H9 (cell line): ENCODE measurements at regions not wholly inside any gene's neighbourhood (a gene's known extent, or its start where the extent isn't known, plus 50 kb on each side); places are given as distances from the start of the nearest gene placed in this dataset.

ENCODE experiments used
- DNase-seq: peaks from one replicate; pipeline ENCODE4 v3.0.0-alpha.2; 2017
- H2AFZ ChIP-seq: one replicate; pipeline ENCODE4 v1.6.1; 2013; ENCODE audit warnings: mild to moderate bottlenecking, low read length, control low read depth, moderate library complexity
- H2AK5ac ChIP-seq: 2 replicates; pipeline ENCODE4 v1.6.1; 2013; ENCODE audit warnings: low read length, control low read depth, mixed read lengths; ENCODE audit not compliant: insufficient read length
- H2BK120ac ChIP-seq: one replicate; pipeline ENCODE4 v1.6.1; 2013; ENCODE audit warnings: low read depth, mild to moderate bottlenecking, low read length, control low read depth, inconsistent platforms; ENCODE audit not compliant: poor library complexity, severe bottlenecking
- H2BK12ac ChIP-seq: 2 replicates; pipeline ENCODE4 v1.6.1; 2013; ENCODE audit warnings: low read length, control low read depth, mixed read lengths, low read depth; ENCODE audit not compliant: insufficient read length
- H2BK15ac ChIP-seq: 2 replicates; pipeline ENCODE4 v1.6.1; 2013; ENCODE audit warnings: low read depth, low read length, control low read depth
- H2BK20ac ChIP-seq: one replicate; pipeline ENCODE4 v1.6.1; 2013; ENCODE audit warnings: low read depth, mild to moderate bottlenecking, low read length, control low read depth, inconsistent platforms; ENCODE audit not compliant: poor library complexity, severe bottlenecking
- H2BK5ac ChIP-seq: 2 replicates; pipeline ENCODE4 v1.6.1; 2013; ENCODE audit warnings: low read length, control low read depth, mixed read lengths; ENCODE audit not compliant: insufficient read length
- H3K14ac ChIP-seq: 2 replicates; pipeline ENCODE4 v1.6.1; 2013; ENCODE audit warnings: low read length, control low read depth; ENCODE audit not compliant: insufficient read depth
- H3K18ac ChIP-seq: 2 replicates; pipeline ENCODE4 v1.6.1; 2013; ENCODE audit warnings: low read depth, mild to moderate bottlenecking, mixed read lengths, low read length, control low read depth; ENCODE audit not compliant: insufficient read length
- H3K23ac ChIP-seq: 2 replicates; pipeline ENCODE4 v1.6.1; 2013; ENCODE audit warnings: low read length, control low read depth, mixed read lengths, low read depth; ENCODE audit not compliant: insufficient read length
- H3K23me2 ChIP-seq: 2 replicates; pipeline ENCODE4 v1.6.1; 2013; ENCODE audit warnings: low read depth, mild to moderate bottlenecking, mixed read lengths, low read length, control low read depth; ENCODE audit not compliant: insufficient read length, poor library complexity, severe bottlenecking
- H3K27ac ChIP-seq: 2 replicates; pipeline ENCODE4 v1.5.1; 2013; ENCODE audit warnings: low read length, control low read depth, mixed read lengths, low read depth; ENCODE audit not compliant: insufficient read length
- H3K27me3 ChIP-seq: 2 replicates; pipeline ENCODE4 v1.6.1; 2013; ENCODE audit warnings: low read length, control low read depth, inconsistent platforms; ENCODE audit not compliant: insufficient read depth
- H3K4ac ChIP-seq: 2 replicates; pipeline ENCODE4 v1.6.1; 2013; ENCODE audit warnings: low read depth, mild to moderate bottlenecking, control low read depth, inconsistent platforms, low read length, moderate library complexity
- H3K4me1 ChIP-seq: 2 replicates; pipeline ENCODE4 v1.6.1; 2013; ENCODE audit warnings: low read length, control low read depth, inconsistent platforms; ENCODE audit not compliant: insufficient read depth
- H3K4me2 ChIP-seq: 2 replicates; pipeline ENCODE4 v1.6.1; 2013; ENCODE audit warnings: low read length, control low read depth, mixed read lengths; ENCODE audit not compliant: insufficient read length, insufficient read depth
- H3K56ac ChIP-seq: 2 replicates; pipeline ENCODE4 v1.6.1; 2013; ENCODE audit warnings: low read depth, mild to moderate bottlenecking, mixed read lengths, low read length, control low read depth; ENCODE audit not compliant: insufficient read length
- H3K79me1 ChIP-seq: 2 replicates; pipeline ENCODE4 v1.6.1; 2013; ENCODE audit warnings: low read depth, mild to moderate bottlenecking, moderate library complexity, low read length, control low read depth, inconsistent platforms; ENCODE audit not compliant: insufficient read depth, poor library complexity, severe bottlenecking
- H3K79me2 ChIP-seq: 2 replicates; pipeline ENCODE4 v1.6.1; 2013; ENCODE audit warnings: low read length, control low read depth, inconsistent platforms; ENCODE audit not compliant: insufficient read depth
- H3K9ac ChIP-seq: 2 replicates; pipeline ENCODE4 v1.6.1; 2013; ENCODE audit warnings: low read length, control low read depth, mixed read lengths; ENCODE audit not compliant: insufficient read length; ENCODE audit errors: extremely low read depth
- H3K9me3 ChIP-seq: one replicate; pipeline ENCODE4 v1.6.1; 2013; ENCODE audit warnings: low read depth, low read length, inconsistent platforms; ENCODE audit not compliant: control insufficient read depth
- H3T11ph ChIP-seq: one replicate; pipeline ENCODE4 v1.6.1; 2013; ENCODE audit warnings: mild to moderate bottlenecking, low read length, control low read depth, inconsistent platforms
- H4K20me1 ChIP-seq: one replicate; pipeline ENCODE4 v1.6.1; 2013; ENCODE audit not compliant: control insufficient read depth, insufficient read length, insufficient read depth
- H4K5ac ChIP-seq: 2 replicates; pipeline ENCODE4 v1.6.1; 2013; ENCODE audit warnings: low read depth, mild to moderate bottlenecking, mixed read lengths, low read length, control low read depth; ENCODE audit not compliant: insufficient read length
- H4K8ac ChIP-seq: replicated peaks from 2 replicates; pipeline ENCODE4 v1.6.1; 2013; ENCODE audit warnings: low read length, control low read depth, mixed read lengths, low read depth; ENCODE audit not compliant: insufficient read length
- H4K91ac ChIP-seq: 2 replicates; pipeline ENCODE4 v1.6.1; 2013; ENCODE audit warnings: low read depth, mild to moderate bottlenecking, moderate library complexity, mixed read lengths, low read length, control low read depth; ENCODE audit not compliant: insufficient read length
- H3K27ac Mint-ChIP-seq, 3 experiments: 2 replicates in 2 of 3; 3 replicates in 1 of 3; pipeline ENCODE4 v1.8.0; 2020 to 2021; ENCODE audit warnings: mixed read lengths in 3 of 3, mild to moderate bottlenecking in 1 of 3, moderate library complexity in 1 of 3
- H3K27me3 Mint-ChIP-seq: 2 replicates; pipeline ENCODE4 v1.8.0; 2021; ENCODE audit warnings: low read depth, mild to moderate bottlenecking, moderate library complexity, mixed read lengths
- H3K36me3 Mint-ChIP-seq, 3 experiments: 2 replicates in 2 of 3; 3 replicates in 1 of 3; pipeline ENCODE4 v1.8.0; 2020 to 2021; ENCODE audit warnings: low read depth in 3 of 3, mixed read lengths in 3 of 3; ENCODE audit not compliant: insufficient read depth in 1 of 3
- H3K4me1 Mint-ChIP-seq, 2 experiments: 2 replicates each; pipeline ENCODE4 v1.8.0; 2020; ENCODE audit warnings: mixed read lengths in 2 of 2
- H3K4me3 Mint-ChIP-seq, 2 experiments: 2 replicates in 1 of 2; 3 replicates in 1 of 2; pipeline ENCODE4 v1.8.0; 2020 to 2021; ENCODE audit warnings: mild to moderate bottlenecking in 2 of 2, mixed read lengths in 2 of 2, moderate library complexity in 1 of 2
- H3K9me3 Mint-ChIP-seq, 2 experiments: 2 replicates in 1 of 2; 3 replicates in 1 of 2; pipeline ENCODE4 v1.8.0; 2020; ENCODE audit warnings: mild to moderate bottlenecking in 2 of 2, mixed read lengths in 2 of 2, moderate library complexity in 1 of 2
- WGBS: extraction: QIAGEN DNeasy Blood & Tissue Kit; methylation state at CpG from one replicate; pipeline ENCODE4 v1.1.7; 2013; ENCODE audit warnings: missing lambda C conversion rate, low lambda C conversion rate, mixed read lengths; ENCODE audit not compliant: insufficient read length; ENCODE audit errors: extremely low coverage; 5-methylcytosine and 5-hydroxymethylcytosine counted together
- TF ChIP-seq, protein P1 (sequence below): fragments of 200-600 bp; sonication (generic); conservative IDR thresholded peaks from 3 replicates; pipeline ENCODE4 v1.8.0; 2021; ENCODE audit warnings: antibody characterized with exemption, mild to moderate bottlenecking

DNA sequence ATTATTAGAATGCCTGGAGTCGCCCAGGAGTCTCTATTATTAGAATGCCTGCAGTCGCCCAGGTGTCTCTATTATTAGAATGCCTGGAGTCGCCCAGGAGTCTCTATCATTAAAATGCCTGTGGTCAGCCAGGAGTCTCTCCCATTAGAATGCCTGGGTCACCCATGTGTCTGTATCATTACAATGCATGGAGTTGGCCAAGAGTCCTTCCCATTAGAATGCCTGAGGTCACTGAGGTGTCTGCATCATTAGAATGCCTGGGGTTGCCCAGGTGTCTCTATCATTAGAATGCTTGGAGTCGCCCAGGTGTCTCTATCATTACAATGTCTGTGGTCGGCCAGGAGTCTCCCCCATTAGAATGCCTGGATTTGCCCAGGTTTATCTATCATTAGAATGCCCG lies 66.9 kb downstream of the RNF187 start:
- no peak overlapping the region for H3K23ac ChIP-seq
- no peak overlapping the region for H3K56ac ChIP-seq
- H4K8ac ChIP-seq, result no peak overlapping the region
- TF ChIP-seq, protein P1, sequence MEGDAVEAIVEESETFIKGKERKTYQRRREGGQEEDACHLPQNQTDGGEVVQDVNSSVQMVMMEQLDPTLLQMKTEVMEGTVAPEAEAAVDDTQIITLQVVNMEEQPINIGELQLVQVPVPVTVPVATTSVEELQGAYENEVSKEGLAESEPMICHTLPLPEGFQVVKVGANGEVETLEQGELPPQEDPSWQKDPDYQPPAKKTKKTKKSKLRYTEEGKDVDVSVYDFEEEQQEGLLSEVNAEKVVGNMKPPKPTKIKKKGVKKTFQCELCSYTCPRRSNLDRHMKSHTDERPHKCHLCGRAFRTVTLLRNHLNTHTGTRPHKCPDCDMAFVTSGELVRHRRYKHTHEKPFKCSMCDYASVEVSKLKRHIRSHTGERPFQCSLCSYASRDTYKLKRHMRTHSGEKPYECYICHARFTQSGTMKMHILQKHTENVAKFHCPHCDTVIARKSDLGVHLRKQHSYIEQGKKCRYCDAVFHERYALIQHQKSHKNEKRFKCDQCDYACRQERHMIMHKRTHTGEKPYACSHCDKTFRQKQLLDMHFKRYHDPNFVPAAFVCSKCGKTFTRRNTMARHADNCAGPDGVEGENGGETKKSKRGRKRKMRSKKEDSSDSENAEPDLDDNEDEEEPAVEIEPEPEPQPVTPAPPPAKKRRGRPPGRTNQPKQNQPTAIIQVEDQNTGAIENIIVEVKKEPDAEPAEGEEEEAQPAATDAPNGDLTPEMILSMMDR, result no peak
- H3K27ac Mint-ChIP-seq, result no peak overlapping the region
- DNase-seq, result no peak
- H3K23me2 ChIP-seq, result no peaks in the 10 kb centered on the region
- H3K14ac ChIP-seq, result no peak overlapping the region
- H3K4ac ChIP-seq, result no peak overlapping the region
- H3T11ph ChIP-seq, result no peak overlapping the region
- no peak overlapping the region for H4K5ac ChIP-seq
- H3K18ac ChIP-seq, result no peak overlapping the region
- H3K79me1 ChIP-seq, result no peaks in the 10 kb centered on the region
- H2BK120ac ChIP-seq, result no peak overlapping the region
- no peak overlapping the region for H2BK15ac ChIP-seq
- no peak overlapping the region for H2BK5ac ChIP-seq
- peaks cover 18 to 22% of the 10 kb centered on the region in 2 experiments for H3K9me3 Mint-ChIP-seq
- no peaks in the 10 kb centered on the region for H3K79me2 ChIP-seq
- no peaks in the 10 kb centered on the region for H3K4me1 ChIP-seq
- H3K9ac ChIP-seq, result no peak overlapping the region
- no peak overlapping the region for H3K4me3 Mint-ChIP-seq
- H2BK20ac ChIP-seq, result no peak overlapping the region
- no peak overlapping the region for H2AK5ac ChIP-seq
- no peaks in the 10 kb centered on the region for H4K20me1 ChIP-seq
- no peak overlapping the region for H2BK12ac ChIP-seq
- WGBS, result no CpG with 5 or more reads among the region's 6 CpGs
- peaks cover 0 to 2% of the 10 kb centered on the region in 2 experiments; a peak in 2 of 4 replicates for H3K4me1 Mint-ChIP-seq
- no peaks in the 10 kb centered on the region for H3K9me3 ChIP-seq
- H3K27me3 ChIP-seq, result peaks cover 49% of the 10 kb centered on the region
- H4K91ac ChIP-seq, result no peak overlapping the region
- H3K27me3 Mint-ChIP-seq, result peaks cover 71% of the 10 kb centered on the region
- H3K4me2 ChIP-seq, result no peak overlapping the region
- no peak overlapping the region for H2AFZ ChIP-seq
- H3K36me3 Mint-ChIP-seq, result no peaks in the 10 kb centered on the region; a peak in 1 of 7 replicates
- H3K27ac ChIP-seq, result no peak overlapping the region
